BE2C (cell line): ENCODE measurements at regions not wholly inside any gene's neighbourhood (a gene's known extent, or its start where the extent isn't known, plus 50 kb on each side); places are given as distances from the start of the nearest gene placed in this dataset.
A peak's percentile ranks its signal among the peaks of the same experiment; 100 is the strongest.
"Not testable (repeated sequence)": the region's sequence is repeated elsewhere in the genome, so short reads cannot be mapped to it uniquely, and the experiment has no call there.

ENCODE experiments used
- DNase-seq: peaks from one replicate; pipeline ENCODE4 v3.0.0-alpha.2; 2020
- H3K27me3 ChIP-seq: fragments of 250-450 bp; sonication (Bioruptor Pico); 2 replicates; pipeline ENCODE4 v1.5.1; 2020; ENCODE audit warnings: mild to moderate bottlenecking
- H3K36me3 ChIP-seq: fragments of 250-450 bp; sonication (Bioruptor Pico); 2 replicates; pipeline ENCODE4 v1.5.1; 2020; ENCODE audit warnings: mild to moderate bottlenecking
- H3K4me1 ChIP-seq: fragments of 250-450 bp; sonication (Bioruptor Pico); 2 replicates; pipeline ENCODE4 v1.5.1; 2020
- H3K4me3 ChIP-seq: 2 replicates; pipeline ENCODE4 v1.5.1; 2011; ENCODE audit warnings: low read depth, low read length
- H3K9me3 ChIP-seq: fragments of 250-450 bp; sonication (Bioruptor Pico); 2 replicates; pipeline ENCODE4 v1.5.1; 2020
- TF ChIP-seq, protein P1 (sequence below): IDR thresholded peaks from 2 replicates; pipeline ENCODE4 v1.5.1; 2012; ENCODE audit warnings: mild to moderate bottlenecking, low read depth, low read length

DNA sequence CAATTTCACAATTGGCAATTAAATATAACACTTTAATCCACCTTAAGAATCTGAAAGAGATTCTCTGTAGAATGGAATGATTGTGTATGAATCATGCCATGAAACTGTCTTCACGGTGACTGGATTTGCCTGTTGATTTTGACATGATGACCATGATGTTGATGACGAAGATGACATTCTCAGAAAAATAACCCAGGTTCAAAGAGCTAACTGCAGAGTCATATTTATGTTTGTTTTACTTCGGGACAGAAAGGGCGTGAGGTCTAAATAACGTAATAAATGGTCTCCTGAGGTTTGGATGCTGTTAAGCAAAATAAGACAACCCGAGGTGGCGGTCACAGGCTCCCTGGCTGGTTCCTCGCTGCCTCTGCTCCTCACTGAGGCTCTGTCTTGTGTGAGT is 532.0 kb downstream of the TMEM121 start:
- no peaks in the 10 kb centered on the region for H3K9me3 ChIP-seq
- no peak for DNase-seq
- peaks cover 14% of the 10 kb centered on the region for H3K27me3 ChIP-seq
- H3K36me3 ChIP-seq = no peaks in the 10 kb centered on the region
- H3K4me3 ChIP-seq = no peak overlapping the region
- TF ChIP-seq, protein P1, sequence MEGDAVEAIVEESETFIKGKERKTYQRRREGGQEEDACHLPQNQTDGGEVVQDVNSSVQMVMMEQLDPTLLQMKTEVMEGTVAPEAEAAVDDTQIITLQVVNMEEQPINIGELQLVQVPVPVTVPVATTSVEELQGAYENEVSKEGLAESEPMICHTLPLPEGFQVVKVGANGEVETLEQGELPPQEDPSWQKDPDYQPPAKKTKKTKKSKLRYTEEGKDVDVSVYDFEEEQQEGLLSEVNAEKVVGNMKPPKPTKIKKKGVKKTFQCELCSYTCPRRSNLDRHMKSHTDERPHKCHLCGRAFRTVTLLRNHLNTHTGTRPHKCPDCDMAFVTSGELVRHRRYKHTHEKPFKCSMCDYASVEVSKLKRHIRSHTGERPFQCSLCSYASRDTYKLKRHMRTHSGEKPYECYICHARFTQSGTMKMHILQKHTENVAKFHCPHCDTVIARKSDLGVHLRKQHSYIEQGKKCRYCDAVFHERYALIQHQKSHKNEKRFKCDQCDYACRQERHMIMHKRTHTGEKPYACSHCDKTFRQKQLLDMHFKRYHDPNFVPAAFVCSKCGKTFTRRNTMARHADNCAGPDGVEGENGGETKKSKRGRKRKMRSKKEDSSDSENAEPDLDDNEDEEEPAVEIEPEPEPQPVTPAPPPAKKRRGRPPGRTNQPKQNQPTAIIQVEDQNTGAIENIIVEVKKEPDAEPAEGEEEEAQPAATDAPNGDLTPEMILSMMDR = no peak
- H3K4me1 ChIP-seq = no peaks in the 10 kb centered on the region

DNA sequence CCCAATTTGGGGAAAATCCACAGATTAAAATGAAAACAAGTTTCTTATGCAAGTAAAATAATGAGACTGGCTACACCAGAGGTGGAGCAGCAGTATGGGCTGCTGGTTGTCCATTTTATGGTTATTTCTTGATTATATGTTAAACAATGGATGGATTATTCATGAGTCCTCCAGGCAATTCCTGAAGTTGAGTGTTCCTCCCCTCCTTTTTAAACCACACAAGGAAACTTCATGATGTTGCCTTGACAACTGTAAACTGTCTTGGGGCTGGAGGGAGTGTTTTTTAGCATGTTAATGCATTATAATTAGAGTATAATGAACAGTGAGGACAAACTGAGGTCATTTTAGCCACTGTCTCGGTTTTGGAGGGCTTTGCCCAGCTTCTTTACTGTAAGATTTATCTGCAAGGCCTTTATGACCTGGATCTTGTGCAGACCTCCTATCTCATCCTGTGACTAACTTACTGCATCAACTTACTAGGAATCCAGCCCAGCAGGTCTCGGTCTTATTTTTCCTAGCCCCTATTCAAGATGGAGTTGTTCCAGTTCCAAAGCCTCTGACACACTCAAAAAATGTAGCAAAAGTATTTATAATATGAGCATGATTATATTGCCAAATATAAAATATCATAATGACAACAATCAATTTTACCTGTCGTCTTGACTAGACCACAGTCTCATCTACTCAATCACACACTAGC is 534.0 kb downstream of the TMEM121 start:
- H3K4me1 ChIP-seq = no peaks in the 10 kb centered on the region

DNA sequence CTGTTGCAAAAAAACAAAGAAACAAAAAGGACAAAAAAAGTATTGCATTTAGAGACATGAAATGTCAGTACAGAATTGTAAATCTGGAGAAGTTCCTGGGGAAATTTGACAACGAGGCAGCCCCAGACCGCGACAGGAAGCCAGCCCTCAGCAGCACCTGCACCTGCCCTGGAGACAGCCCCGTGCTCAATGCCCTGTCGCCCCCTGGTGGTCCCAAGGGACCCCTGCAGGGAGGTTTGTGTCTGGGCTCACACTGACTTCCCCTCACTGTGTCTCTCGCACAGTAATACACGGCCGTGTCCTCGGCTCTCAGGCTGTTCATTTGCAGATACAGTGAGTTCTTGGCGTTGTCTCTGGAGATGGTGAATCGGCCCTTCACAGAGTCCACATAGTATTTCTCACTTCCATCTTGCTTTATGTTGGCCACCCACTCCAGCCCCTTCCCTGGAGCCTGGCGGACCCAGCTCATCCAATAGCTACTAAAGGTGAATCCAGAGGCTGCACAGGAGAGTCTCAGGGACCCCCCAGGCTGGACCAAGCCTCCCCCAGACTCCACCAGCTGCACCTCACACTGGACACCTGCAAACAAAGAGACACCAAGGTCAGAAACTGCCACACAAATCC is 535.6 kb downstream of the TMEM121 start:
- not testable (repeated sequence) for H3K4me1 ChIP-seq, H3K36me3 ChIP-seq, H3K4me3 ChIP-seq, H3K9me3 ChIP-seq
- peak; percentile 63 for DNase-seq
- peaks cover 26% of the 10 kb centered on the region for H3K27me3 ChIP-seq
- TF ChIP-seq, protein P1 = peak; percentile 47

More for the DNA sequence above, 534.0 kb downstream of the TMEM121 start:
- H3K36me3 ChIP-seq = no peaks in the 10 kb centered on the region
- TF ChIP-seq, protein P1 = no peak
- no peak overlapping the region for H3K4me3 ChIP-seq
- peaks cover 20% of the 10 kb centered on the region for H3K27me3 ChIP-seq
- H3K9me3 ChIP-seq = no peaks in the 10 kb centered on the region
- no peak for DNase-seq

DNA sequence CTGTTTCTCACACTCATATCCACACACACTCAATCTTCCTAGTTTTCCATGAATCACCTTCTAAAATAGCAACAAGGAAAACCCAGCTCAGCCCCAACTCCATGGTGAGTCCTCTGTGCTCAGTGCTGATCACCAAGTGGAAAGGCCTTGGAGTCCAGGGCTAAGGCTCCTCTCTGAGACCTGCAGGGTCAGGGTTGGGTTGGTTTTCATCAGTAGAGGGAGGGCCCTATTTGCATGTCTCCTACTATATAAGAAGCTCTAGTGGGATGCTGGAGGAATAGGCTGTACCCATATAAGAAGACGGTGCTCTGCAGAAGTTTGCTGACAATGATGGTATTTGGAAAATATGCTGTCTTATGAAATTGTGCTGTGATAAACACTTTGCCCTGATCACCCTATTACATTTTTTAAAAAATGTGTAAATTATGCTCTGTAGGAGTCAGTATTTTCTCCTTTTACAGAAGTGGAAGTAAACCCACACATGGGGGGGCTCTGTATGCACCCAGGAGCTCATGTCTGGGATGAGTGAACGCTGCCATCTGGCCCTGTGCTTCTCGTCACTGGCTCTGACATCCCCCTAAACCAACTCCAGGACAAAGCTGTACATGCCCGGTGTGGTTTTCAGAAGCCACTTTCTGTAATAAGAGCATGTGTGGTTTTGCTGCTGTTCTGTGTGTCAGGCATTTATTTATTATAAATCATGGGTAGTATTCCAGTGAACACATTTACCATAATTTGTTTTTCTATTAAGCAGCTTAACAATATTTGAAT is 536.3 kb downstream of the TMEM121 start:
- Histone ChIP-seq H3K27me3 (peaks cover 23% of the 10 kb centered on the region), H3K36me3 (no peaks in the 10 kb centered on the region), H3K4me3 (no peak overlapping the region), H3K4me1 (no peaks in the 10 kb centered on the region), H3K9me3 (no peaks in the 10 kb centered on the region)
- TF ChIP-seq, protein P1 = no peak
- no peak for DNase-seq

DNA sequence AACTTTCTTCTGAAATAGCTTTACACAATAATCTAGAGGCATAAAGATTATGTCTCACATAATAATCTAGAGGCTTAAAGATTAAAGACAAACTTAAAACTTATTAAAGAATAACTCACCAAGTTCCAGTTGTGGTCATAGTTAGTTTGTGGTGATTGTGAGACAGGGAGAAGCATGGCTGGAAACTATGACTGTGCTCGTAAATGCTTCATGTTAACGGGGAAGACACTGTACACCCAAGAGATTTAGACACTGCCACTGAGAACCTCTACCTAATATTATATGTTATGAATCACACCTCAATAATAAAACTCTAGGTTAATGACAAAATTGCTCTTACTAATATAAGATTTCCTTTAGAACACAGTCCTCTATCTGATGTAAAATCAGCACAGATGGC is 541.6 kb downstream of the TMEM121 start:
- TF ChIP-seq, protein P1 = no peak
- Histone ChIP-seq H3K4me3 (no peak overlapping the region), H3K36me3 (no peaks in the 10 kb centered on the region), H3K27me3 (peaks cover 34% of the 10 kb centered on the region), H3K4me1 (no peaks in the 10 kb centered on the region), H3K9me3 (no peaks in the 10 kb centered on the region)
- no peak for DNase-seq
